ACHN (cell line): ENCODE measurements at regions not wholly inside any gene's neighbourhood (a gene's known extent, or its start where the extent isn't known, plus 50 kb on each side); places are given as distances from the start of the nearest gene placed in this dataset.

Source experiments
- DNase-seq: peaks from one replicate; pipeline ENCODE4 v3.0.0-alpha.2; 2015
- in situ Hi-C: cut with HindIII; loops from 2 replicates; pipeline ENCODE4 v1.10.0; 2017; ENCODE audit warnings: low sequenced_read_pairs, low pct_ligation_motif_present, low pct_unique_long_range_greater_than_20kb

- peak; percentile 80 for DNase-seq
- in situ Hi-C loops: no loop called here
Observed at GRCh38 chr6:26312501-26313397, 52.2 kb upstream of the BTN3A2 start.
